TTC549 (cell line): ENCODE measurements at regions not wholly inside any gene's neighbourhood (a gene's known extent, or its start where the extent isn't known, plus 50 kb on each side); places are given as distances from the start of the nearest gene placed in this dataset.
A peak's percentile ranks its signal among the peaks of the same experiment; 100 is the strongest.

Experiments
- FAIRE-seq: peaks from 2 replicates; lab custom pipeline; 2012; peaks lifted over from hg19 to GRCh38; lab: Jason Lieb, UNC

GRCh38 chr1:103248417-103249102, 140.2 kb upstream of the COL11A1 start:
- FAIRE-seq: no peak

GRCh38 chr1:103247517-103247916, 139.2 kb upstream of the COL11A1 start:
- FAIRE-seq: no peak

- no peak for FAIRE-seq
Observed at GRCh38 chr1:103243481-103243880, 135.2 kb upstream of the COL11A1 start.

GRCh38 chr1:103239034-103239433, 130.7 kb upstream of the COL11A1 start:
- FAIRE-seq: no peak

- no peak for FAIRE-seq
Observed at GRCh38 chr1:103230061-103230460, 121.7 kb upstream of the COL11A1 start.

GRCh38 chr1:103220631-103221041, 112.3 kb upstream of the COL11A1 start:
- no peak for FAIRE-seq

GRCh38 chr1:103218821-103219220, 110.5 kb upstream of the COL11A1 start:
- no peak for FAIRE-seq

GRCh38 chr1:103218369-103218768, 110.0 kb upstream of the COL11A1 start:
- FAIRE-seq: no peak

- no peak for FAIRE-seq
Observed at GRCh38 chr1:103211073-103211472, 102.8 kb upstream of the COL11A1 start.

GRCh38 chr1:103208844-103209243, 100.5 kb upstream of the COL11A1 start:
- FAIRE-seq: no peak

- FAIRE-seq: no peak
Observed at GRCh38 chr1:103199001-103199400, 90.7 kb upstream of the COL11A1 start.

GRCh38 chr1:103198076-103198475, 89.8 kb upstream of the COL11A1 start:
- FAIRE-seq: no peak

- no peak for FAIRE-seq
Observed at GRCh38 chr1:103197216-103197615, 88.9 kb upstream of the COL11A1 start.

- no peak for FAIRE-seq
Observed at GRCh38 chr1:103194984-103195383, 86.7 kb upstream of the COL11A1 start.

GRCh38 chr1:103194060-103194459, 85.7 kb upstream of the COL11A1 start:
- FAIRE-seq: peak; percentile 19

GRCh38 chr1:103191327-103191726, 83.0 kb upstream of the COL11A1 start:
- no peak for FAIRE-seq

GRCh38 chr1:103190766-103191165, 82.4 kb upstream of the COL11A1 start:
- FAIRE-seq: no peak

- FAIRE-seq: no peak
Observed at GRCh38 chr1:103187673-103188072, 79.4 kb upstream of the COL11A1 start.

GRCh38 chr1:103180660-103181059, 72.3 kb upstream of the COL11A1 start:
- peak; percentile 20 for FAIRE-seq

- no peak for FAIRE-seq
Observed at GRCh38 chr1:103177108-103177775, 68.9 kb upstream of the COL11A1 start.

GRCh38 chr1:103171041-103171590, 62.8 kb upstream of the COL11A1 start:
- FAIRE-seq: no peak

- FAIRE-seq: no peak
Observed at GRCh38 chr1:103170609-103171008, 62.3 kb upstream of the COL11A1 start.

- no peak for FAIRE-seq
Observed at GRCh38 chr1:103162360-103162759, 54.0 kb upstream of the COL11A1 start.

- FAIRE-seq: no peak
Observed at GRCh38 chr1:103160281-103160680, 52.0 kb upstream of the COL11A1 start.
